HS-5 (cell line): ENCODE measurements at regions not wholly inside any gene's neighbourhood (a gene's known extent, or its start where the extent isn't known, plus 50 kb on each side); places are given as distances from the start of the nearest gene placed in this dataset.
"Not testable (repeated sequence)": the region's sequence is repeated elsewhere in the genome, so short reads cannot be mapped to it uniquely, and the experiment has no call there.

ENCODE experiments used
- DNase-seq: peaks from one replicate; pipeline ENCODE4 v3.0.0-alpha.2; 2012; ENCODE audit warnings: low read depth

DNA sequence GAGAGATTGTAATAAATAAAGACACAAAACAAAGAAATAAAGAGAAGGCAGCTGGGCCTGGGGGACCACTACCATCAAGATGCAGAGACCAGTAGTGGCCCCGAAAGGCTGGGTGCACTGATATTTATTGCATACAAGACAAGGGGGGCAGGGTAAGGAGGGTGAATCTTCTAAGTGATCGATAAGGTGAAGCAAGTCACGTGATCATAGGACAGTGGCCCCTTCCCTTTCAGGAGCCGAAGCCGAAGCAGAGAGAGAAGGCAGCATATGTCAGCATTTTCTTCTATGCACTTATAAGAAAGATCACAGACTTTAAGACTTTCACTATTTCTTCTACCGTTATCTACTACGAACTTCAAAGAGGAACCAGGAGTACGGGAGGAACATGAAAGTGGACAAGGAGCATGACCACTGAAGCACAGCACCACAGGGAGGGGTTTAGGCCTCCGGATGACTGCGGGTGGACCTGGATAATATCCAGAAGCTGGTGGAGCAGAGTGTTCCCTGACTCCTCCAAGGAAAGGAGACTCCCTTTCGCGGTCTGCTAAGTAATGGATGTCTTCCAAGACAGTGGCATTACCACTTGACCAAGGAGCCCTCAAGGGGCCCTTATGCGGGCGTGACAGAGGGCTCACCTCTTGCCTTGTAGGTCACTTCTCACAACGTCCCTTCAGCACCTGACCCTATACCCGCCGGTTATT lies 126.4 kb downstream of the RBM46 start:
- not testable (repeated sequence) for DNase-seq

- DNase-seq = peak; percentile 42
Observed at GRCh38 chr4:154908168-154908567, 127.1 kb downstream of the RBM46 start.

DNA sequence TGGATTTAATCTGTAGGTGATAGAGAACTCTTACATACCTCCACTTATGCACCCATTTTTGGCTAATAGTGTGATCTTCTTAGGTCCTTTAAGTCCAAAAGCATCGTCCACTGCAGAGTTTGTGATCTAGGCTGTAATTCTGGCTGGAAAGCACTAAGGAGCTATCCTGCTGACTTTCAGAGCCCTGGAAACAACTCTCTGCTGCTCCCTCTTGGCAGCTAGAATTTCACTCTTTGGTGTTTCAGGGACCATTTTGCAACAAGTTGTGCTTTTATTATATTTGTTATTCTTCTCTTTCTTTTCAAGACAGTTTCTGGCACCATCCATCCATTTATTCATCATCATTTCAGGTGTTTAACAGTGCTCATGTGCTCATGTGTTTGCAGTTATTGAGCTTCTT lies 130.0 kb downstream of the RBM46 start:
- DNase-seq = no peak

- DNase-seq = no peak
Observed at GRCh38 chr4:154911608-154912098, 130.6 kb downstream of the RBM46 start.

GRCh38 chr4:154916068-154916467 lies 135.0 kb downstream of the RBM46 start:
- no peak for DNase-seq

GRCh38 chr4:154927126-154927680 lies 146.1 kb downstream of the RBM46 start:
- DNase-seq = no peak

DNA sequence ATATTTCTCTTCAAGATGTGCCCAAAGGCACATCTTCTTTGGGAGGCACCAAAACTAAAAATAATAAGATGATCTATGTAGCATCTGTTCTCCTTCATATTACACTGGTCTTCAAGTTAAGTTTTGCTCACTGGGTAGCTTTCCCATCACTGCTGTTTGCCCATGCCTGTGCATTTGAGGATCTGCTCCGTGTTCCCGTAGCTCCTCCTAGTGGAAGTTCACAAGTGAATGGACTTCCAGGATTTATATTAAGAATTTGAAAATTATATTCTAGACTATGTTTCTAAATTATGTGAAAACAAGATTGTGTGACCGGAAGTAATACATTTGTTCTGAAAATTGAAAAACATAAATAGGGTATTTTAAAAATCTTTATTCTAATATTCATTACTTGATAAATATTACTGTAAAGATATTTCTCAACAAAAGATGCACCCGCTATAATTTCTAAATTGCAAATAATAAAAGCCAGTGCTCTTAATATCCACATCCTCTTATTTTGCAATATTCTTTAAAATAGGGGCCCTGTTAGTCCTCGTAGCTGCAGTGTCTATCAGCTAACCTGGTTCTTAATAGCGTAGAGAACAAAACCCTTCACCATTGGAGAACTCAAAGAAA lies 147.7 kb downstream of the RBM46 start:
- no peak for DNase-seq

GRCh38 chr4:154936873-154937272 lies 155.8 kb downstream of the RBM46 start:
- DNase-seq = no peak

DNA sequence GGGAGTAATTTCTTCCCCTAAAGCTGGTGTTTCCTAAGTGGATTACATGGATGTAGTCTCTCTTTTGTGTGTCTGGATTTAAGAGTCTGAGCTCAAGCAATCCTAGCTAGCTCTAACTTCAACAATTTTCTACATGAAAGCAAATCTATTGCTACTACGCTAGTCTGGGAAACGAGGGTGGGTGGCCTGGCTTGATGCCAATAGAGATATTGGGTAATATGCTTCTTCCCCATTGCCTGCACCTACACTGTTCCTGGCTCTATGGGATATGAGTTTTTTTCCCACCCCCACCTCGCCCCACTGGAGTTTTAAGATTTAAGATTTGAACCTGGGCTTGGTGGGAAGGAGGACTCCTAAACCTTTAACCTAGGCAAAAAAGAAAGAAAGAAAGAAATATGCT lies 158.8 kb downstream of the RBM46 start:
- DNase-seq = no peak

DNA sequence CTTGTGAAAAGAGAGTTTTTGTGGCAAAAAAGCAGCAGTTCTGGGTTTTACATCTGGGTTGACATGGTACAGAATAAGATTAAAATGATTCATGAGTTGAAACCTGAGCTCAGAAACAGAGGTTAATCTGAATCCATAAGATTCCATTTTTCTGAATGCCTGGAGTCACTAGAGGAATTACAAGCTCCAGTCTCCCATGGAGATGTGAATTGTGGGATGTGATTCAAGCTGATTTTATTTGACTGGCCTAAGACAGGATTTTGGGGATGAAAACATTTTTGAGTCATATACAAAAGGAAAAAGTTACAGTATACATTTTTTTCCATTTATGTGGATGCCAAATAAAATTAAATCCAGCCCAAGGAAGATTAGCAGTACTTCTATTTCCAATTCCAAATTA lies 161.1 kb downstream of the RBM46 start:
- no peak for DNase-seq

GRCh38 chr4:154944996-154945395 lies 163.9 kb downstream of the RBM46 start:
- no peak for DNase-seq

DNA sequence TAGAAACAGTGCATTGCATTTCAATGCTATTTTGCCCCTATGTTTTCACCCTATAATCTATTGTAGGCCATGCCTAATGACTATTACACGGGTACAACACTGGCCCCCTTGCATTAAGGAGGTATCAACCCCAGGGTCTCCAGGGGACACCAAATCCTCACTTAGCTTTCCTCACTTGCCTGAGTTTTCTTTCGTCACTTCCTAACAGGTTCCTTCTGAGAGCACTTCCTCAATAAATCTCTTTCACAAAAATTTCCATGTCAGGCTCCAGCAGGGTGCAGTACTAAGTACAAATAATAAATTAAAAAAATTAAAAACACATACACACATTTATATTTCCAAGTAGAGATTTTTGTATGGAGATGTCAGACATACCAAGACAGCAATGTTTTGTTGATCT lies 165.0 kb downstream of the RBM46 start:
- DNase-seq = no peak

DNA sequence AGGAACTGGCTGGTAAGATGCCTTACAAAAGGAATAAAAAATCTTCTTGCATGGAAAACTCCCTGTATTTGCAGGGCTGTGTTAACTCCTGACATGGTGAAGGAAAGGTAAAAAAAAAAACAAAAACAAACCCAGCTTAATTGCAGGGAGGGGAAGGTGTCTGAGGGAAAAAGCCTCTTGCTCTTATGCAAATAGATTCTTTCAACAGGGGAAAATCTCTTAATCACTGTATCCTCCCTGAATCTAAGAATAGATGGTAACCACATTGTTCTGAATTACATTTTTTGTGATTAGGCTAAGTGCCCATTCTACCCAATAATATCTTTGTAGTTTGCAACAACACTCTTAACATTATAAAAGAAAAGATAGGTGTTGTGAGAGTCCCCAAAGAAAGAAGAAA lies 172.6 kb downstream of the RBM46 start:
- DNase-seq = no peak

DNA sequence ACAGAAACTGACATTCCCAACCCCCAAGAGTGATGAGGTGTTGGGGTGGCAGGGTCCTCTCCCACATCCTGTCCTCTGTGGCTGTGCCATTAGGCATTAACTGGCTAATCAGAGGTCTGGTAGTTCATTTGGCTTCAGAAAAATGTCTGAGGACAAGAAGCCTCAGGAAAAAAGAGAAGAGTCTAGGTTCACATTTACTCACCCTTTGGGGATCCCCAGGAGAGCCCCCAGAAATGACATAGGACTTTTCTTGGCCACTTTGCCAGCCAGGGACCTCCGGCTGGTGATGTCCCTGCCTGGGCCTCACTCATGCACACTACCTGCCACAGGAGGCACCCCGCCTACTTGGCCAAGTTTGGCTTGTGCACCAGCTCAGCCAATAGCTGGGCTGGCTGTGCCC lies 173.0 kb downstream of the RBM46 start:
- DNase-seq = no peak

DNA sequence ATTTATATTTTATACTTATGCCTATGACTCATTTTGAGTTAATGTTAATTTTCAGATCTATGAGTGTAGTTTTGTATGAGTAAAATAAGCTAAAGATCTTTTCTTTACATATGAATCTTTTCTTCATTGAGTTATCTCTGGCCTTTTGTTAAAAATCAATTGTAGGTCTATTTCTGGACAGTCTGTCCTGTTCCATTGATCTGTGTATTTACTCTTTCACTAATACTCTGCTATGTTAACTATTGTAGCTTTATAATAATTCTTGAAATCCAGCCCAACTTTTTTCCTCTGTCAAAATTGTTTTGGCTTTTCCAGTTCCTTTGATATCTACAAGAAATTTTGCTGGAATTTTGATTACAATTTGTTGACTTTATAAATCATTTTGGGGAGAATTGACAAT lies 177.0 kb downstream of the RBM46 start:
- no peak for DNase-seq

DNA sequence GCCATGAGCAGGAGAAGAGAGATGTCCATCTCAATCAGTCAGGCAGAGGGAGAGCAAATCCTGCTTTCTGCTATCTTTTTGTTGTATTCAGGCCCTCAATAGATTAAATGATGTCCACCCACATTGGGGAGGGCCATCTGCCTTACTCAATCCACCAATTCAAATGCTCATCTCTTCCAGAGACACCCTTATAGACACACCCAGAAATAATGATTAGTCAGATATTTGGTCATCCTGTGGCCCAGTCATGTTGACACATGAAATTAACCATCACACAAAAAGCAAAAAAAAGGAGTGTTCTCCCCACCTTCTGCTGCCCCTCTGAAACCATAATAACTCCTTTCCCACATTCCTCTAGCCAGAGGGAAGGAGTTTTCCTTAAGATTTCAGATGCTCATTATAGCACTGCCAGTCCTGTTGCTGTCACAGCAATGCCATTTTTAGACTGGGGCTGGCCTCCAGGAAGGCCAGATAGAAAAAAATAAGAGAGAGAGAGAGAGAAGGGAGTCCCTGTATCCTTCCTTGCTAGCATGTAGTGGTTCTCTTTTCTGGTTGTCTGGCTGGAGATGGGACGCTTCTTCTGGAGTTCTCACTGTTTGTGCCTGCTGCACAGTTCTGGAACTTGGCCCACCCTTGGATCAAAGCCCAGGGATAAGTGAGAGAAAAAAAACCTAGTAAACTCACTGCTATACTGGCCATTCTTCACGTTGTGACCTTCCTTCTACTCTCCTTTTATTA lies 177.7 kb downstream of the RBM46 start:
- no peak for DNase-seq

DNA sequence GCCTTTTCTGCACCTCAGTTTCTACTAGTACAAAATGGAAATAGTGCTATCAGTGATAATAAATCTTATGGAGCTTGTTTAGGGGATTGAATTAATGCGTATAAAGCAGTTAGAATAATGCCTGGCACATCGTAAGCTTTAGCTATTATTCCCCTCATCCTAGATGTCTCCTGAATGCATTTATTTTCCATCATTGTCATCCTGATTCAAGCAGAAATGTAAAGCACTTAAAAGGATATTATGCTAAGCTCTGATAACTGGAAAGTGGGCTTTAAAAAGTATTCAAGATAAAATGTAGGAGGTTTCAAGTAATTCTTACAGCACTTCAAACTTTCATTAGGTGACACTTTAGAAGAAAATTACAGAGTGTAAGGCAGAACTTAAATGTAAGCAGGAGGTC lies 178.7 kb downstream of the RBM46 start:
- DNase-seq = no peak

DNA sequence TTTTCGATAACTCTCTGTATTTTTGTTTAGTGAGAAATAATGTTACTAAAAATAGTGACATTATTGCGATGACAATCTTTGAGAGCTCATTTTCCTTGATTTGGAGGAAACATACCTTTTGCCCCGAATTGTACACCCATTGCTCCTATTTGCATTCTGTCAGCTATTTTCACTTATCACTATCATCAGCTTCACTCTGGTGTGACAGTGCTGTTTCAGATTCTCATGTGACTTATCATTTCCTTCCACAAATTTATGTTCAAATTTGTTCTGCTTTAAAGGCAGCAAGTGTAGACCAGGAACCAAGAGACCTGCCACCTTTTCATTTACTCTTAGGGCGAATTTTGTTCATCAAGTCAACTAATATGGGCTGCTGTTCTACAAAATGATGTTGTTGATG lies 179.4 kb downstream of the RBM46 start:
- DNase-seq = no peak

DNA sequence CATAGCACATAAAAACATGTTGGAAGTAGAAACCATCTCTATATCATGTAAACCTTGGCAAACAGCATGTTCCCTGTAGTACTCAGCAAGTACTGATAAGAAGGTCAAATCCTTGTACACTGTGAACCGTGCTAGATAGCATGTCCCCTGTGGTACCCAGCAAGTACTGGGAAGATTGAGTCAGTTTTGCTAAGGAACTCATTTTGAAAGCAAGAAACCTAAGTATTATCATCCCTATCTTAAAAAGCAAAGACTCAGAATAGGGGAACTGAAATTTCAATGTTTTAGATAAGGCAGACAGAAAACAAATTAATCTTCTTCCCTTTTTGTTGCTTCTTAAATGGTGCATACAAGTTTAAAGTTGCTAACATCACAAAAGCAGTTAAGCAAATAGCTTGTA lies 180.2 kb downstream of the RBM46 start:
- no peak for DNase-seq

GRCh38 chr4:154973244-154974035 lies 192.4 kb downstream of the RBM46 start:
- no peak for DNase-seq

- no peak for DNase-seq
Observed at GRCh38 chr4:154977228-154977627, 196.2 kb downstream of the RBM46 start.
